ENCODE measurements at regions not wholly inside any gene's neighbourhood (a gene's known extent, or its start where the extent isn't known, plus 50 kb on each side); places are given as distances from the start of the nearest gene placed in this dataset.

- H3K27me3 ChIP-seq (ENCODE audit: control insufficient read depth, insufficient read depth, low read length) = no peaks in the 10 kb centered on the region
- H3K36me3 ChIP-seq (ENCODE audit: control insufficient read depth in 2 of 3, insufficient read depth in 3 of 3, low read length in 3 of 3) = no peaks in the 10 kb centered on the region
- intact Hi-C loops (cut with DNase I) = no loop called here
- H3K9ac ChIP-seq (ENCODE audit: low read length in 3 of 3) = no peak overlapping the region
- no peak overlapping the region for H3K27ac ChIP-seq (ENCODE audit: low read depth in 2 of 2, low read length in 2 of 2)
- no peaks in the 10 kb centered on the region for H3K9me3 ChIP-seq (ENCODE audit: control insufficient read depth in 2 of 3, insufficient read depth in 1 of 3, low read length in 3 of 3)
- H3K4me3 ChIP-seq (ENCODE audit: low read length in 3 of 3) = no peak overlapping the region
- no peaks in the 10 kb centered on the region for H3K4me1 ChIP-seq (ENCODE audit: control insufficient read depth in 2 of 3, insufficient read depth in 2 of 3, low read depth in 1 of 3, low read length in 3 of 3)
- FAIRE-seq = no peak
- DNase-seq = no peak
- no peak for TF ChIP-seq CTCF (IDR thresholded peaks at IDR 0.05; ENCODE audit: borderline replicate concordance, extremely low read depth, insufficient read depth)
These were observed 75.7 kb upstream of the PDE1C start for GRCh38 chr7:32145911-32146310.

- no peak overlapping the region for H3K4me3 ChIP-seq (ENCODE audit: low read length in 3 of 3)
- H3K36me3 ChIP-seq (ENCODE audit: control insufficient read depth in 2 of 3, insufficient read depth in 3 of 3, low read length in 3 of 3) = no peaks in the 10 kb centered on the region
- no peak overlapping the region for H3K9ac ChIP-seq (ENCODE audit: low read length in 3 of 3)
- intact Hi-C loops (cut with DNase I) = no loop called here
- no peak for FAIRE-seq
- H3K27me3 ChIP-seq (ENCODE audit: control insufficient read depth, insufficient read depth, low read length) = no peaks in the 10 kb centered on the region
- DNase-seq = no peak
- H3K9me3 ChIP-seq (ENCODE audit: control insufficient read depth in 2 of 3, insufficient read depth in 1 of 3, low read length in 3 of 3) = no peaks in the 10 kb centered on the region
- no peaks in the 10 kb centered on the region for H3K4me1 ChIP-seq (ENCODE audit: control insufficient read depth in 2 of 3, insufficient read depth in 2 of 3, low read depth in 1 of 3, low read length in 3 of 3)
- H3K27ac ChIP-seq (ENCODE audit: low read depth in 2 of 2, low read length in 2 of 2) = no peak overlapping the region
- no peak for TF ChIP-seq CTCF (IDR thresholded peaks at IDR 0.05; ENCODE audit: borderline replicate concordance, extremely low read depth, insufficient read depth)
These were observed 74.5 kb upstream of the PDE1C start for GRCh38 chr7:32144676-32145075.

DNA sequence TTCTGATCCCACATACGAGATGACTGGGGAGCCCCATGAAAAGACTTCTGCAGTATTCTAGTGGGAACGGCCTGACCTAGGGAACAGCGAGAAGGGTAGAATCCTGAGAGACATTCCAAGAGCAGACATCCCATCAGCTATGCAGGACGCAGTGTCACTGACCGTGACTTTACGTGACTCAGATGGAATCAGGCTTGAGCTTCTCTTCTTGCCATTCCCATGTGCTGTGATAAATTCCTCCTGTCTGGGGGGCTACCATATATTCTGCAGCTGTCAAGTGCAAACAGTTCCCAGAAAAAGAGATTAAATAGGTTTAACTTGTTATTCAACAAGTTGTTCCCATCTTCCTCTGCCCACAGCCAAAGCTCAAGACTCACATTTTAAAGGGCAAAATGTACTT, 73.1 kb upstream of the PDE1C start:
- no peaks in the 10 kb centered on the region for H3K4me1 ChIP-seq (ENCODE audit: control insufficient read depth in 2 of 3, insufficient read depth in 2 of 3, low read depth in 1 of 3, low read length in 3 of 3)
- DNase-seq (peak in 2 of 5 donors; percentile 0 to 2), FAIRE-seq (no peak)
- H3K36me3 ChIP-seq (ENCODE audit: control insufficient read depth in 2 of 3, insufficient read depth in 3 of 3, low read length in 3 of 3) = no peaks in the 10 kb centered on the region
- no peak overlapping the region for H3K9ac ChIP-seq (ENCODE audit: low read length in 3 of 3)
- intact Hi-C loops (cut with DNase I) = no loop called here
- no peak for TF ChIP-seq CTCF (IDR thresholded peaks at IDR 0.05; ENCODE audit: borderline replicate concordance, extremely low read depth, insufficient read depth)
- no peak overlapping the region for H3K4me3 ChIP-seq (ENCODE audit: low read length in 3 of 3)
- H3K27me3 ChIP-seq (ENCODE audit: control insufficient read depth, insufficient read depth, low read length) = no peaks in the 10 kb centered on the region
- no peak overlapping the region for H3K27ac ChIP-seq (ENCODE audit: low read depth in 2 of 2, low read length in 2 of 2)
- H3K9me3 ChIP-seq (ENCODE audit: control insufficient read depth in 2 of 3, insufficient read depth in 1 of 3, low read length in 3 of 3) = no peaks in the 10 kb centered on the region

GRCh38 chr7:32142649-32143048, 72.4 kb upstream of the PDE1C start:
- no peaks in the 10 kb centered on the region for H3K27me3 ChIP-seq (ENCODE audit: control insufficient read depth, insufficient read depth, low read length)
- H3K9me3 ChIP-seq (ENCODE audit: control insufficient read depth in 2 of 3, insufficient read depth in 1 of 3, low read length in 3 of 3) = no peaks in the 10 kb centered on the region
- H3K27ac ChIP-seq (ENCODE audit: low read depth in 2 of 2, low read length in 2 of 2) = no peak overlapping the region
- H3K9ac ChIP-seq (ENCODE audit: low read length in 3 of 3) = no peak overlapping the region
- no peak for TF ChIP-seq CTCF (IDR thresholded peaks at IDR 0.05; ENCODE audit: borderline replicate concordance, extremely low read depth, insufficient read depth)
- no peaks in the 10 kb centered on the region for H3K36me3 ChIP-seq (ENCODE audit: control insufficient read depth in 2 of 3, insufficient read depth in 3 of 3, low read length in 3 of 3)
- DNase-seq (no peak), FAIRE-seq (no peak)
- no peaks in the 10 kb centered on the region for H3K4me1 ChIP-seq (ENCODE audit: control insufficient read depth in 2 of 3, insufficient read depth in 2 of 3, low read depth in 1 of 3, low read length in 3 of 3)
- H3K4me3 ChIP-seq (ENCODE audit: low read length in 3 of 3) = no peak overlapping the region
- intact Hi-C loops (cut with DNase I) = no loop called here
